ENCODE measurements at regions not wholly inside any gene's neighbourhood (a gene's known extent, or its start where the extent isn't known, plus 50 kb on each side); places are given as distances from the start of the nearest gene placed in this dataset.

DNA sequence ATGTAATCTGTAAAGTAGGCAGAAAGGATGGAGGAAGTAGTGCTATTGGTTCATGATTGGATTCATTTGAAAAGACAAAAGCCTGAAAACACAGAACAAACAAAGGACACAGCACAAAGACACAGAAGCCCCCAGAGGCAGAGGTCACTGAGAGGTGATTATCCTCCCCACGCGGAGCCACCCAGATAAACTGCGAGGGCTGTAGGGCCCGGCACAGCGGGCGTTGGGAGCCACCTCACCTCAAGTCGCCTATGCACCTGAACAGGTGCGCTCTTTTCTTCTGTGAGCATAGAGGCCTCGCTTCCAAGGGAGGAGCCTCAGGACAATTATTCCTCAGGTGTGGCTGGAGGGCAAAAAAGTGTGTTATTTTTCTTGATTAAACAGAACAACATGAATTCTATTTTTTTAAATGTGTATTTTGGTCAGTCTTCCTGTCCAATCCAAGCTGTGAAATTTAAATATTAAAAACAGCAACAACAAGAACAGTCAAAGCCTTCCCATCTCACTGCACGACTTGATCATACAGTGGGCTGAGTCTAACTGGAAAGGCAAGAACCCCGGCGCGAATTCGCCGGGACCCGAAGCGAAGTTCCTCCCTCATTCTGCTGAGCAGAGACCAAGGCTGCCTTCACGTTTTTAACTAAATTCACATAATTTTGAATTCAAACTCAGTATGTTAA lies 205.3 kb downstream of the THBS2 start:
- DNase-seq, result no peak

DNA sequence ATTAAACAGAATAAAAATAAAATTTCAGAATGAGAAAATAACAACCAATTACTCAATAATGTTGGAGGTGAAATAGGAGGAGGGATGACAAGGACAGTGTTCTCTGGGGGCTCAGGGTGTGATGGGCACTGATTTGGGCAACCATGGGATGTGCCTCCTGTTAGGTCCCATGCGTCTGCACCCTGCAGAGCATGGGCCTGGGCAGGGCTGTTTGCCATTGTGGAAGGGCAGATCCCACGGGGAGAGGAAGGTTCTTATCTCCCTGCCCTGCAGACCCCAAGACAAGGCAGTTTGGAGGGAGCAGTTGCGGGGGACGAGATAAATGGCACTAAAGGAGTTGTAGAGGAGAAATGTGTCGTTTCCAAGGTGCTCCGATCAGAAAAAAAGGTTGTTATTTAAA lies 206.3 kb downstream of the THBS2 start:
- no peak for DNase-seq

DNA sequence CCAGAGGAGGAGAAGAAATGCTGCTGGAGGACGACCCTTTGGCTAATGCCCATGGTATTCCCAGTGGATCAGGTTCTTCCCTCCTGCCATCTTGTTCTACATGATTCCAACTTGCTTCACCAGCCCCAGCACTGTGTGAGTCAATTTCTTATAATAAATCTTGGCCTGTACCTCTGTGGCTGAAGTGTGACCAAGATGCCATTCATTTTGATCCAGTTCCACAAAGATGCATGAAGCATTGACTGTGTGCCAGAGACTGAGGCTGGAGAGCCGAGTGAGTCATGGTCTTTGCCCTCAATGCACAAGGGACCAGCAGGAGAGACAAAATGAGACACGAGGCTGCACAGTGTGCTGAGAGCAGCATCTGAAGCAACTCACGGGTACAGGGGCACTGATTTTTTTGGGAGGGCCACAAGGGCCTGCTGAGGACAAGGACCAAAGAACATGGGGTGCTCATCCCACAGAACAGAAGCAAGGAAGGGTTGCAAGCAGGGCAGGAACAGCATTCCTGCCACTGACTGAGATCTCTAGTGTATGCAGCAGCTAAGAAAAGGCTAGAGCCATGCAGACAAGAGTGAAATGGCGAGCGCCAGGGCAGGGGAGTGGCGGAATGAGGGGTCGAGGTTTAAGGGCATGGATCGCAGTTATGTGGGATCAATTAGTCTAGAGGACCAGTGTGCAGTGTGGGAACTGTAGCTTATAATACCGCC lies 207.0 kb downstream of the THBS2 start:
- no peak for DNase-seq

DNA sequence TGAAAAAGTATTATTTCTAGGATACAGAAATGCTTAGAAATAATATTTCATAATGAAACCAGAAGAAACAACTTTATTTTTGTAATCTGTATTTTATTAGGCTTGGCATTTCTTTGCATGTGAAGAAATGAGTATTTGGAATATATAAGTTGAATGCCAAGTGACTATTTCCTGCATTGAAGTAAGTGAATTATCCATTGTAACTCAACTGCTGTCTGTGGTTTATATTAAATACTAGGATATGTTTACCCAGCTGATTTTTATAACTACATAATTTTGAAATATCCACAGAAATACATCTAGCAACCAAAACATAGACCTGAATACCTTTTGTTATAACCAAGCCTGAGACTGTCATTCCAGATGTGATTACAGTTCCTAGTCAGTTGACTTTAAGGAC lies 207.6 kb downstream of the THBS2 start:
- DNase-seq, result no peak

DNA sequence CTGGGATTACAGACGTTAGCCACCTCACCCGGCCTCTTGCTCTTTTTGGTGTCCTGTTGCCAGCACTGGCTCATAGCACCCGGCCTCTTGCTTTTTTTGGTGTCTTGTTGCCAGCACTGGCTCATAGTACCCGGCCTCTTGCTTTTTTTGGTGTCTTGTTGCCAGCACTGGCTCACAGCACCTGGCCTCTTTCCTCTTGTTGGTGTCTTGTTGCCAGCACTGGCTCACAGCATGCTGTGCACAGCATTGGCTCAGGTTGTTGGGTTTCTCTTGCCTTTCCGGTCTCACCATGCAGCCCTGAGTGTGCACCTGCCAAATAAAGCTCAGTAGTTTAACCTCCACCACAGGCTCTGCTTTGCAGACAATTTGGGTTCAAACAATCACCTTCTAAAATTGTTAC lies 208.2 kb downstream of the THBS2 start:
- peak in 12 of 58 donors; percentile 10 to 49 (median 21) for DNase-seq

DNA sequence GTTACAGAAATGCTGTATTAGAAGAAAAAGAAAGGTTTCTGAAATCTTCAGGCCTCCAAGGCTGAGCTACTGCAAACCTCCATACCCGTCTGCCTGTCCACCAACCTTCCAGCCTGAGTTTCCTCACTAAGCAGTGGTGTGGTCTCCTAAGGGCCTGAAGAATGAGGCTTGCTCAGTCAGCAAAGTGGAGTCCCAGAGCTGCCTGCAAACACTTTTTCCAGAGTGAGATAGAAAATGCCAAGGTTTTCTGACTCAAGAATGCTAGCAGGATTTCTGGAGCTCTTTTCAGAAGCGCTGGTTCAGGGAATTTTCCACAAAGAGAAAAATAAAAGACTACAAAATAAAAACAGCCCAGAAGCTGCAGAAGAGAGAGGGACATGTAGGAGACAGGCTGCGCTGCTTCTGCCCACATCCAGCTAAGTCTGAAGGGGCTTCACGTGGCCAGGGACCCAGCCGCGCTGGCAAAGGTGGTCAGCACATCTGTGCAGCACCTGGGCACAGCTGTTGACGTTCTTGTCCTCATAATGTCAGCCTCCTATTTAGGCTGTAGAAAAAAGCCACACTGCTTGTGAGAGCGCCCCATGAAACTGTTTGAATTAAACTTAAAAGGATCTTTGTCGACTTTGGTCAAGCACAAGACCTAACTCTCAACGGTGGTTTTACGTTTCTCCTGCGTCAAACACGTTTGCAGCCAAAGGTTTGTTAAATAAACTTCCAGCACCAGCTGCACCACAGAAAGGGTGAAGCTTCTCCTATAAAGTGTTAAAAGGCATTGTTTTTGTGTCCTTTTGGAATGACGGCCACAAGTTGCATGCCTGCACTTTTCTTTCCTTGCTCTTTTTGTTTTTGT lies 209.0 kb downstream of the THBS2 start:
- DNase-seq, result no peak

DNA sequence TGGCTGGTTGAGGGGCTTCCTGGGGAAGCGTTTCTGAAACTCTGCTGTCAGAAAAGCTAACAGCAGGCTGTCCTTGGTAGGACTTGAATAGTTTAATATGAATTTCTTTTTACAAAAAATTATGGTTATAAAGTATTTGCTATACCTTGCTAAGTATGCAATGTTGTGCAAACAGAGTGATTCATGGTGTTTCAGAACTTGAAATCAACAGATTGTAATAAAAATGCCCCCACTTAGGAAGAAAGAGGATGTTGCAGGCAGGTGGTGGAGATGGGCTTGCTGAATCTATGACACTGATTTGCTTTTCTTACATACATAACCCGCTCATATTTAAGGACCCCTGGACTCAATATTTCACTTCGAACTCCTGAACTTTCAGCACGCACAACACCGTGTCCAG lies 211.6 kb downstream of the THBS2 start:
- no peak for DNase-seq

DNA sequence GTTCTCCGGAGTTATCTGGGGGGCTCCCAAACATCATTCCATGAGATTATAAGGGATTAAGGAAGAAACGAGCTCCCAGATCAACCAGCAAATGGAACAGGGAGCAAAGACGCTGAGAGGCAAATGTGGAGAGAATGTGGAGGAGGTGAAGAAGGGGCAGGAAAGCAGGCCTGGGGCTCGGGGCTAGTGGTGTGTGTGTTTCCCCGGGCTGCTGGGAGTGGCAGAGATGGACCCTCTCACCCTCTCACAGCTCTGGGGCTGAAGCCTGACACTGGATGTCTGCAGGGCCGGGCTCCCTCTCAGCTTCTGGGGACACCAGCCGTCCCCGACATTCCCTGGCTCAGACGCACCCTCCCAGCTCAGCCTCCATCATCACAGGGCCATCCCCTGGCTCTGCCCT lies 212.6 kb downstream of the THBS2 start:
- no peak for DNase-seq

DNA sequence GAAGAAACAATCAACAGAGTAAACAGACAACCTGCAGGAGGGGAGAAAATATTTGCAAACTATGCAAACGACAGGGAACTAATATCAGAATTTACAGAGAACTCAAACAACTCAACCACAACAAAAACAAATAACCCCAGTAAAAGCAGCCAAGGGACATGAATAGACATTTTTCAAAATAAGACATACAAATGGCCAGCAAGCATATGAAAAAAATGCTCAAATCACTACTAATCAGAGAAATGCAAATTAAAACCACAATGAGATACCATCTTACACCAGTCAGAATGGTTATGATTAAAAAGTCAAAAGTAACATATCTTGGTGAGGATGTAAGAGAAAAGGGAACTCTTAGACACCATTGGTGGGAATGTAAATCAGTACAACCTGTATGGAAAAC lies 215.0 kb downstream of the THBS2 start:
- no peak for DNase-seq

DNA sequence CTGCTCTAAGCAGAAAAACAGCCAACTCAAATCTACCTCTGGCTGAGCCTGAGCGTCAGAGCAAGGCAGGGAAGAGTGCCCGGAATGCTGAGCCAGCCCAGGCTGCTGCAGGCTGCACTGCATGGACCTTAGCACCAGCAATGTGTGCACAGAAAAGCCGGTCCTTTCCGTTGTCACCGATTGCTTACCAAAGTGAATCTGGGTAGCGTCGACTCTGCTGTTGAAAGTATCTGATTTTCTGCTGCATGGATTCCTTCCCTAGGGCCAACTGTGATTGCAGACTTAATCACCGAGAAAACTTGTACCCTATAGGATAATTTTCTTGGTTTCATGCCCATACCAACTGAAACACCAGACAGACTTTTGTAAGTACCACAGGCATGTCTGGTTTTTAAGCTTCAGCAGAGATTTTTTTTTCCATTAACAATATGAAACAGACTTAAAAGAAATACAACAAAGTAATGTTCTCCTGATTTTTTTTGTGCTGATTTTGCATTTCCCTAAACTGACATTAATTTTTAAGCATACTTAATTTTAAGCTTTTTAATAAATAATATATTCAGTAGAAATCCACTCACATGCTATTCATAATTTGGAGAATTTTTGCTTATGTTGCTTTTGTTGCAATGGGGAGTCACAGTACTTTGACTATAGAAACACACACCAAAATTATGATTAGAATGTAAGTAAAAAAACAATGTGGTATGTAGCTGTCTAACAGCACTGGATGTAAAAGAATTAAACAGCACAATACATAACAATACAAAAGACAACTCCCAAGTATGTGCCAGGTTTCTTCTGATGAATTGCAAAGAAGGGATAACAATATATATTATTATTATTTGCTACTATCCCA lies 218.0 kb downstream of the THBS2 start:
- no peak for DNase-seq

DNA sequence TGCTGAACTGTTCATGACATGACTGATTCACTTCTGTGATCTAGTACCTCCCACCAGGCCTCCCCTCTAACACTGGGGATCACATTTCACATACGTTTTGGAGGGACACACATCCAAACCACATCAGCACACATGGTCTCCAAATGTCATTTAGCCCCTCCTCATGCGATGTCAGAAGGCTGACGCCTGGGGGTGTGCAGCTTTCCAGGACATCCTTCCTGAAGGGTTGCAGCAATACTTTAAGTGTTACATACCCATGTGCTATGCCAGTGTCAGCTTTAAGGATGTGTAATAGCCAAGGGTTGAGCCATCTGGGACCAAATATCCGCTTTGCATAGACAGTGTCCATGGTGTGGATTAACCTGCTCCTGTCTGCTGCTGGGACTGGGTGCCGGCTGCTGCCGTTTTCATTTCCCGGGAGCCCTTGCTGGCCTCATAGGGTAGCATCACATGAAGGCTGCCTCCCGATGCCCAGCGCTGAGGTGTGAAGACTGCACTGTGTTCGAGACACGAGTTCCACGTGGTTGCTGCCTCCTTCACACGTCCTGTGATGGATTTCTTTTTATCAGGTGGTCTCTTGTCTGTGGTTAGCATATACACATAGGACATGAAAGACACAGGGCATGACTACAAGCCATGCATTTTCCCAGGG lies 219.0 kb downstream of the THBS2 start:
- DNase-seq, result no peak

DNA sequence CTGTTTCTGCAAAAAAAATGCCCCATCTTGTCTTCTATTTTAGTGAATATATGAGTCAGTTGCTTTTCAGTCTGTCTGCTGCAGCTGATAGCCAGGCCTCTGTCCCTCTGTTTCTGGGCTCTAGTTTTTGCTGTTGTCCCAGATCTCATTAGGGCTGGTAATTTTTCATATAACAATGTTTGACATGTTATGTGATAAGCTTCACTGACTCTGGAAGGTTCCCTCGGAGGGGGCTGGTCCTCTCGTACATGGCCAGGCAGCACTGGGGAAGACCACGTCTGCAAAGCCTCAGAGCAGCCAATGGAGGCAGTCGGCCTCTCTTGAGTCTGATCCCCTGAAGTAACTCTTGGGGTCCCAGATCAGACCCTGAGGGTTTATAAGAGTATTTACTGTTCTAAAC lies 223.8 kb downstream of the THBS2 start:
- DNase-seq, result no peak

DNA sequence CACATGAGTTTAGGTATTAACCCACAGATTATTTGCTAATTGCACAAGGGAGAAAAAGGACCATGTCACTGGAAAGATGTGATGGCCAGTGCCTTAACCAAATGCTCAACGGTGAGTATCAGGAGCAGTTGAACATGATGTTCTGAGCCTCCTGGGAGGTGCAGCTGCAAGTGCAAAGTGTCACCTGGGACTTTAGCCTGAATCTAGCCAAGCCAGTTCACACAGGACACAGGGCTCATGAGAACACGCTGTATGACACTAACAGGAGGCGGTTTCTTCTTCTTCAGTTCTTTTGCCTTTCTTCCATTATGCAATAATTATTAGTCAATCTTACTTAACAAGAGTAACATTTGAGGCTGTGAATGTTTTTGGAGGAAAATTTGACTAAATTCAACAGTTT lies 225.3 kb downstream of the THBS2 start:
- no peak for DNase-seq

DNA sequence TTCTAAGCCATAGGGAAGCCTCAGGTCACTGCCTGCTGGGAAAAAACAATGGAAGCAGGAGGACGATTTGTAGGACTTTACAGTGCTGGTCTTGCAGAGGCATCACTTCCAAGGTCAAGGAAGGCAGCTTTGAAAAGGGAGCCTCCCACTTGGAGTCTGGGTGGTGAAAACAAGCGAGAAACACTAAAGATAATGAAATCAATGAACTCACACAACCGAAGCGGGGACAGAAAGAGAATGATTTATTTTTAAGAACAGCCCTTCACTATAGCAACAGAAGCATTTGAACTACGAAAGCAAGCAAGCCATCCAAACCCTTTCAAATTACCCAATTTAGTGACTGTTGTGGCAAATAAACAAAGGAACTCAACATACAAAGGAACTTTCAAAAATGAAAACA lies 227.5 kb downstream of the THBS2 start:
- peak in 1 of 58 donors; percentile 15 for DNase-seq

DNA sequence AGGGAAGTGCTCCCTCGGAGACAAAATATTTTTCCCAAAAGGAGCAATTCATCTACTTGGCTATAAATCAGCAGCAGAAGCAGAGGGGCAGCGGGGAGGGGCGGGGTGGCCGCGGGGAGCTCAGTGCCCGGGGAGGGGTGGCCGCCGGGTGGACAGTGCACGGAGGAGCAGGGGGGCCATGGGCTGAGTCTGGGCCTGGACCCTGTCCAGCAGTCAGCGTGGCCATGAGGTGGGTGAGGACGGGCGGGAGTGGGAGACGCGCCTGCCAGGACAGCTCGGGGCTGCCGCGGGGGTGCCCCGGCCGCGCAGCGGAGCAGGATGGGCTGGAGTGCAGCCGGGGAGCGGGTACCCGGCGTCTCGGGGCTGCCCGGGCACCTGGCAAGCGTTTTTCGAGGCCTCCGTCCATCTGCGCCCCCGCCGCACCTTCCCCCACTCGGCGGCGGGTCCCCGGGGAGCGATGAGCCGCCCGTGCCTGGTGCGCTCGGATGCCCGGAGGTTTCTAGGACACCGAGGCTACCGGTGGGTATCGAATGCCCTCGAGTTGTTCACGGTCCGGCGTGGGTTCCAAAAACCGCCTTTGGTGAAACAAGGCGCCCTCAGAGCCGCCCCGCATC lies 229.5 kb downstream of the THBS2 start:
- no peak for DNase-seq

DNA sequence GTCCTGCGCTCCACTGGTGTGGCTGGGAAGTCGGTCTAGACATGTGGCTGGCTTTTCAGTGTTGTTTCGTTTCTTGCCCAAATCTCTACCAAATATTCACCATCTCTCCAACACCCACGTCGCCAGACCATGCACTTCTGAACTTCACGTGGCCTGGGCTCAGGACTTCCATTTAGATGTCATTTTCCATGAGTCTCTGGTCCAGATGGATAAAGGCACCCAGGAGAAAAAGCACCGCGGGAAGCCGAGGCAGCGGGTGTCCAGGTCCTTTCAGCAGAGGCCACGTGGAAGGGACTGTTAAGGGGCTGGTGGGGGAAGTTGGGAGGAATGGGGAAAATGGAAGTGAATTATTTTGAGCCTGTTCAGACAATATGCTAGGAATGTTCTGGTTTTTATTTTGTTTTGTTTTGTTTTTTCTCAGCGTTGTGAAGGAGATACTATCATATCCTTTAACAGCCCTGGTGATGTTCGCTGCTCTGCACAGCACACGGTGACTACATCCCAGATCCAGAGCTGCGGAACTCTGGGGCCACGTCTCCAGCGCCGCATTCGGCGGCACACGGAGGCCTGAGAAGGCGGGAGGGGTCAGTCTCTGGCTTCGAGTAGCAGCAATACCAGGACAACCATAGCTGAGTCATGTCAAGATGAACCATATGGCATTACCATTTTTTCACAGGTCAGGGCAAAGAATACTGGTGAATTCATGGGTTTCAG lies 230.3 kb downstream of the THBS2 start:
- no peak for DNase-seq

DNA sequence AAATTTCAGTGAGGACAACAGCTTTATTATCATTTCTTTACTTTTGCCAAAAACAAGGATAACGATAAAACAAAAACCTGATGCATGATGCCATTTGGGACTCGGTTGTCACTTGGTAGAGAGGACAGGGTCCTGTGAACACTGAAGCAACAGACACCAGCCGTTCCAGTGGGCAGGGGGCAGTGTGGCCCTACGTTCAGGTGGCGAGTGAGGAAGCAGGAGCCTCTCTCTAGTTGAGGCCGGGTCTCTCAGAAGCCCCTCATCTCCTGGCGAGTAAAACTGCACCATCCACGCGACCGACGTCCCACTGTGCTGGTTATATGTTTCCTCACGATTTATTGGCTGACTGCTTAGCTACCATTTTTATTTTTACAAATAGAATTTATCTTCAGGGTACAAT lies 231.6 kb downstream of the THBS2 start:
- DNase-seq, result no peak

DNA sequence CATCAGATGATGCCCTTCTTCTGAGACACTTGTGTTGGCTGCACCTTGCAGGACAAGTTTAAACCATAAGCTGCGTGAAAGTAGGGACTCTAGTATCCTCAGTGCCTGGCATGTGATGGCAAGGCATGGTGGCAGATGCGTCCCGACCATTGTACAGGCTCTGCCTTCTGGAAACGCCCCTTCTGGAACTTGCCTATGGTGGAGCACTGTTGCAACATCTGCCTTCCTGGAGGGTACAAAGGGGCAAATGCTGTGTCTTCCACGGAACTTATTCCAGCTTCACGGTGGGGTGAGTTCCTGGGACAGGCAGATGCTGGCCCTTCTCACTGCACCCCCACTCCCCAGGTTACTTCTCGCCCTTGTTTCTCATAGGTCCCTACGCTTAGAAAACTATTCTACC lies 232.8 kb downstream of the THBS2 start:
- DNase-seq, result no peak

DNA sequence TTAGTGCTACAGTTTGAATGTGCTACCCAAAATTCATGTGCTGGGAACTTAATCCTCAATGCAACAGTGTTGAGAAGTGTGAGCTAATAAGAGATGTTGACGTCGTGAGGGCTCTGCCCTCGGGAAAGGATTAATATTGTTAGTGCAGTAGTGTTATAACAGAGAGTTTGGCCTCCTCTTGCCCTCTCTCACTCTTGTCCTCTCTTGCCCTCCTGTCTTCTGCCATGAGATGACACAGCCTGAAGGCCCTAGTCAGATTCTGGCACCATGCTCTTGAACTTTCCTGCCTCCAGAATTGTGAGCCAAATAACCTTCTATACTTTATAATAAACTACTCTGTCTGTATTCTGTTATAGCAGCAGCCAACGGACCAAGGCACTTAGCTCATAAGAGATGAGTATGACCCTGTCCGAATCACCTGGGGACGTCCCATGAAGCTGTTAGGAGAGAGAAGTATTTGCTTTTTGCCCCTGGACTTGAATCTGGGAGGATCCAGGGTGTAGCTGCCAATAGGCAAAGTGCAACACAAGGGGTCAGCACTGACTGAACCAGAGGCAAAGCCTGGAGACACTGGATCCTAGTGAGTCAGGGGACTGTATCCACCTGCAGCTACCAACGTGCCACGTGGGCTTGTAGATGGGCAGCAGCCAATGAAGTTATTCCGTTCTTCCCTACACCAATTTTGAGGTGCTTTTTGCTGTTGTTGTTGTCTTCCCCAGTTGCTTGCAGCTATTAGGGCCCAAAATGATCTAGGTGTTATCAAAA lies 233.7 kb downstream of the THBS2 start:
- no peak for DNase-seq
